GM19043 (cell line): ENCODE measurements at regions not wholly inside any gene's neighbourhood (a gene's known extent, or its start where the extent isn't known, plus 50 kb on each side); places are given as distances from the start of the nearest gene placed in this dataset.
"Not testable (repeated sequence)": the region's sequence is repeated elsewhere in the genome, so short reads cannot be mapped to it uniquely, and the experiment has no call there.

Experiments used
- ATAC-seq: cut with Tn5 transposase; IDR thresholded peaks from one replicate; pipeline ENCODE4 v1.9.1; 2021; ENCODE audit warnings: low read depth; ENCODE audit not compliant: unreplicated experiment

- ATAC-seq = no peak
These were observed 133.1 kb upstream of the IL15 start for GRCh38 chr4:141503260-141503659.

DNA sequence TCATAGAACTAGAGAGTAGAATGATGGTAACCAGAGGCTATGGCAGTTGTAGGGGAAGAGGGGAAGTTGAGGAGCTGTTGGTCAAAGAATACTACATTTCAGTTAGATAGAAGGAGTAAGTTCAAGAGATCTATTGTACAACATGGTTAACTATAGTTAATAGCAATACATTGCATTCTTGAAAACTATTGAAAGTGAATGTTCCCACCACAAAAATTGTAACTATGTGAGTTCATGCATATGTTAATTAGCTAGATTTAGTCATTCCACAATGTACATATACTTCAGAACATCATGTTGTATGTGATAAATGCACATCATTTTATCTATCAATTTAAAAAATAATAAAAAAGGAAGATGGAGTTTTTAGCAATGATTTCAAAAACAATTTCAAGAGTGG lies 125.3 kb upstream of the IL15 start:
- ATAC-seq = no peak

- ATAC-seq = no peak
These were observed 122.5 kb upstream of the IL15 start for GRCh38 chr4:141513866-141514265.

DNA sequence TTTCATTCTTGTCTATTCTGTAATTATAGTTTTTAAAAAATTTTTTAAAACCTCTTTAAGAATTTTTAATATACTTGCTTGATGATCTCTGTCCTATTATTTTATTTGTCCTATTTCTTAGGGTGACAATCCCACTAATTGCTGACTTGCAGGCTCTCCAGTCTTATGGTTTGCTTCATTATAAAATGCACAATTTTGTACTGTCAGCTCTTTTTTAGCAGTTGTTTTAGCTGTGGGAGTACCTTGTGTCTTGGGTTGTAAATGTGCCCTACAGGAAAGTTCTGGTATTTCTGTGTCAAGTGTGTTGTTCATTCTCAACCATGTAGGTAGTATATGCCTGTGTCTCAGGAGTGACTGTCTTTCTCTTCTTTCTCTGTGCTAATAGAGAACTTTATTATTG lies 118.2 kb upstream of the IL15 start:
- ATAC-seq = no peak

DNA sequence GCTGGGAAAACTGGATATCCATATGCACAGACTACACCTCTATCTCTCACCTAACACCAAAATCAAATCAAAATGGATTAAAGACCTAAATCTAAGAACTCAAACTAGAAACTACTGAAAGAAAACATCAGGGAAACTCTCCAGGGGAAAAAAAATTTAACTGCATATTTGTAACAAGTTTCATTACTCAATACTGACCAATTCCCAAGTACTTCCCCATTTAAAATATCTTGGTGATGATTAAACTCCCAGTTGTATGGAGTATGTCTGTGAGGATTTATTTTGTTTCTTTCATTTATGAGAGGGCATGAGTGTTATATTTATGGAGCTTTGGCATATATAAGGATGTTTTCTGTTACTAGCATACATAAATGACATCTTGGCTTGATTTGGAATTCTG lies 112.3 kb upstream of the IL15 start:
- no peak for ATAC-seq

GRCh38 chr4:141524841-141525240 lies 111.5 kb upstream of the IL15 start:
- ATAC-seq = no peak

- ATAC-seq = no peak
These were observed 105.8 kb upstream of the IL15 start for GRCh38 chr4:141530627-141531026.

DNA sequence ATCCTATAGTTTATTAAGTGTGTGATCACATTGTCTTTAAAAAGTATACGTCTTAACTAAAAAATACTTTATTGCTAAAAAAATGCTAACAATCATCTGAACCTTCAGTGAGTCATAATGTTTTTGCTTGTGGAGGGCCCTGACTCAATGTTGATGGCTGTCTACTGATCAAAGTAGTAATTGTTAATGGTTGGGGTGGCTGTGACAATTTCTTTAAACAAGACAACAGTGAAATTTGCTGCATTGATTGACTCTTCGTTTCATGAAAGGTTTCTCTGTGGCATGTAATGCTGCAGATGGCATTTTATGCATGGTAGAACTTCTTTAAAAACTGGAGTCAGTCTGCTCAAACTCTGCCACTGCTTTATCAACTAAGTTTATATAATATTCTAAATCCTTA lies 101.4 kb upstream of the IL15 start:
- ATAC-seq = no peak

DNA sequence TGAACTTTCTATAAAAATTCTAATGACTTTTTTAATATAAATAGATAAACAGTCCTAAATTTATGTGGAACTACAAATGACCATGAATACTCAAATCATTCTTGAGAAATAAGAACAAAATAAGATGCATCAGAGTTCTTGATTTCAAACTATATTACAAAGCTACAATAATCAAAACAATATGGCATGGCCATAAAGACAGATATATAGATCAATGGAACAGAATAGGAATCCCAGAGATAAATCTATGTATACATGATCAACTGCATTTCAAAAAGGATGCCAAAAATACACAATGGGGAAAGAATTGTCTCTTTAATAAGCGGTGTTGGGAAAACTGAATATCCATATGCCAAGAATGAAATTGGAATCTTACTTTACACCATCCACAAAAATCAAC lies 98.4 kb upstream of the IL15 start:
- ATAC-seq = no peak

GRCh38 chr4:141540643-141541042 lies 95.7 kb upstream of the IL15 start:
- ATAC-seq = no peak

DNA sequence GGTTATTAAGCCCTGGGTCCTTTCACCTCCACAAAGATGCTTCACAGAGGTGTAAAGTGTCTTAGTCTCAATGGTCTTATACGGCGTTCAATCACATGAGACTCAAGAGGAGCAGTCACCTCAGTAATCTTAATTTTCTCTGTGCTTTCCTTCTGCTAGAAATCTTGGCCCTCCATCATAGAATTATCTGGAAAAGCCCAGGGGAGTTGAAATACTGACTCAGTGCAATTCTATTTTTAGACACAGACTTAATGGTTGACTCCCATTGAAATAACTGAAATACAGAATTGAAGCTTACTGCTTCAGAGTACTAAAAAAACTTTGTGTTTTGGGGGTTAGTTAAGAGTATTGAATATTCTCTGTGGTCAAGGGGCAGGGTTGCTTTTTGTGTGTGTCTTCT lies 94.5 kb upstream of the IL15 start:
- no peak for ATAC-seq

DNA sequence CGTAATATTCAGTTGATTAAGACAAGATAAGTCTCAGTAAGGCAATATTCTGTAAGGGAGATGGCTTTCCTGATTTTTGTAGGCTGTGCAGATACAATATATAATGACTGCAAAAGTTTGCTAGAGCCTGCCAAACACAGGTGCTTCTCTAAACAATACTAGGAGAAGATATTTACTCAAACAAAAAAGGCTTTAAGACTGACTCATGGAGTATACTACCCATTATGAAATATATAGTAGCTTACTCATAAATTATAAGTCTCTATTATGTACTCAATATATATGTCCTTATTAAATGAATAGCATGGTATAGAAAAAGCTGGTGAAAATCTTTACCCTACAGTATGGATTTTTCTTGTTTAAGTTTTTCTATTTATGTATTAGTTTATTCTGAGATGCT lies 93.2 kb upstream of the IL15 start:
- no peak for ATAC-seq

DNA sequence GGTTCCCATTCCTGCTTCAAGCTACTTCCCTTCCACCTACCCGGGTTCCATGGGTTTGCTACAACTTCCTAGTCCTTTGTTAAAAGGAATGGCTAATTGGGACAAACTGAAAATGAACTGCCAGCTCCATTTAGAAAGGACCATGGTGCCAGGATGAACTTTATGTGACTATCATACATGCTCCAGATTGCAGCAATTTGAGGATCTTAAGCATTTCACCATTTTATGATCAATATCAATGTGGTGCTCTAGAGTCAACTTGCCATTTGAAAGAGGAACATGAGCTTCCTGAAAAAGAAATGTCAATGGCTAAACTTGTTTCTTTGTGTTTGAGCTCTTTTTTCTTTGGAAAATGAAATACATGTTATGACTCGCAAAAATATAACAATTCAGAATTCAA lies 92.7 kb upstream of the IL15 start:
- no peak for ATAC-seq

GRCh38 chr4:141548791-141549190 lies 87.6 kb upstream of the IL15 start:
- ATAC-seq = no peak

- ATAC-seq = no peak
These were observed 76.3 kb upstream of the IL15 start for GRCh38 chr4:141560056-141560455.

- no peak for ATAC-seq
These were observed 73.7 kb upstream of the IL15 start for GRCh38 chr4:141562649-141563048.

GRCh38 chr4:141563723-141564122 lies 72.7 kb upstream of the IL15 start:
- ATAC-seq = no peak

GRCh38 chr4:141564961-141565360 lies 71.4 kb upstream of the IL15 start:
- ATAC-seq = not testable (repeated sequence)

GRCh38 chr4:141565379-141566089 lies 70.8 kb upstream of the IL15 start:
- no peak for ATAC-seq

DNA sequence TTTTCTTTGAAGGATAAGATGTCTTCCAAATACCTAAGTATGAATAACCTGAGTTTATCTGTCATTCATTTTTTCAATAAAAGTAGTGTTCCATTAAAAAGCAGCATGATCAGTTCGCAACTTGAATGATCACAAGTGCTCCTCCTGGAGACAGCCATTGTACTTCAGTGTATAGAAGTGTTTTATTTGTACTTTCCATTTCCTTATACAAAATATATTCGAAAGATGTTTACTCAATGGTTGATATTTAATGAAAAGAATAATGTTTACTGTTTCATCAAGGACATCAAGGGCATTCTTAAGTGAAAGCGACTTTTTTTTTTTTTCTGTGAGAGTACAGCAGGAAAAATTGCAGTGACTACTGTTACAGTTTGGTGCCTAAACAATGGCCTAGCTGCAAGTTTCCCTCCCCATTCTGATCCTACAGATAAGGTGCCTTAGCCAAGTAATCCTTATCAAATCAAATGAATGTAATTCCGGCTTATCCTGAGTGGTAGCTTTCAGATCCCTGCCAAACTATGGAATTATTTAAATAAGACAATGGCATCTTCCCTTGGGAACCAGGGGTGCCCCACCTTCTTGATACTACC lies 69.0 kb upstream of the IL15 start:
- no peak for ATAC-seq

GRCh38 chr4:141569141-141569540 lies 67.2 kb upstream of the IL15 start:
- ATAC-seq = no peak

GRCh38 chr4:141570290-141570689 lies 66.1 kb upstream of the IL15 start:
- ATAC-seq = no peak

DNA sequence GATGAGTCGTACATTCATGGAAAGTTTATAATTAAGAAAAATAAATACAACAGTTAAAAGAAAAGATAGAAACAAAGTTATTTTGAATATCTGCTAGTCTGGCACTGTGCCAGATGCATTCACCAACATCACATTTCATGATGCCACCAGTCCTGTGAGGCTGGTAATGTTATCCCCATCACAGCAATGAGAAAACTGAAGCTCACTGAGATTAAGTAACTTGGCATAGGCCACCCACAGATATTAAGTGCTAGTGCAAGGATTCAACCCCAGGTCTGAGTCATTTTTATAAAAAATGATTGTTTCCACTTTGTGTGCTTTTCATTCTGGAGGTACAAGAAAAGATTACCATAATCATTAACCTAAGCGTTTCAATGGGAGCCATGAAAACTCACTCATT lies 65.0 kb upstream of the IL15 start:
- ATAC-seq = no peak
